Large intestine (tissue), 3 donors: ENCODE measurements at regions not wholly inside any gene's neighbourhood (a gene's known extent, or its start where the extent isn't known, plus 50 kb on each side); places are given as distances from the start of the nearest gene placed in this dataset.
A peak's percentile ranks its signal among the peaks of the same experiment; 100 is the strongest.
"Not testable (repeated sequence)": the region's sequence is repeated elsewhere in the genome, so short reads cannot be mapped to it uniquely, and the experiment has no call there.

Experiments
- DNase-seq, 2 donors: peaks; one replicate each; pipeline versions ENCODE4 v3.0.0 to v3.0.0-alpha.2; 2013
- H3K27ac ChIP-seq: one replicate; pipeline ENCODE4 v1.5.1; 2013; ENCODE audit warnings: low read length
- H3K27me3 ChIP-seq: 2 replicates; pipeline ENCODE4 v1.6.1; 2013; ENCODE audit warnings: low read length; ENCODE audit not compliant: control insufficient read depth, insufficient read depth
- H3K36me3 ChIP-seq: 2 replicates; pipeline ENCODE4 v1.6.1; 2013; ENCODE audit warnings: low read length; ENCODE audit not compliant: control insufficient read depth, insufficient read depth
- H3K4me1 ChIP-seq: one replicate; pipeline ENCODE4 v1.6.1; 2013; ENCODE audit warnings: low read length; ENCODE audit not compliant: control insufficient read depth, insufficient read depth
- H3K4me3 ChIP-seq: one replicate; pipeline ENCODE4 v1.5.1; 2013; ENCODE audit warnings: low read length
- H3K9me3 ChIP-seq: one replicate; pipeline ENCODE4 v1.6.1; 2013; ENCODE audit warnings: mild to moderate bottlenecking, low read depth, low read length, moderate library complexity; ENCODE audit not compliant: control insufficient read depth
- WGBS: methylation state at CpG from one replicate; pipeline ENCODE4 v1.1.5; 2013; ENCODE audit warnings: low lambda C conversion rate; ENCODE audit not compliant: insufficient coverage; 5-methylcytosine and 5-hydroxymethylcytosine counted together

GRCh38 chr22:26957897-26958296 is 300.5 kb downstream of the MIAT start:
- DNase-seq: no peak
- no peaks in the 10 kb centered on the region for H3K9me3 ChIP-seq
- no CpG with 5 or more reads among the region's 6 CpGs for WGBS
- no peaks in the 10 kb centered on the region for H3K4me1 ChIP-seq
- no peaks in the 10 kb centered on the region for H3K36me3 ChIP-seq
- no peak overlapping the region for H3K4me3 ChIP-seq
- peaks cover 37% of the 10 kb centered on the region for H3K27me3 ChIP-seq
- H3K27ac ChIP-seq: no peak overlapping the region

- no CpG with 5 or more reads among the region's 1 CpG for WGBS
- Histone ChIP-seq H3K27me3 (peaks cover 33% of the 10 kb centered on the region), H3K4me1 (no peaks in the 10 kb centered on the region), H3K4me3 (no peak overlapping the region), H3K9me3 (no peaks in the 10 kb centered on the region), H3K36me3 (no peaks in the 10 kb centered on the region), H3K27ac (no peak overlapping the region)
- peak in 1 of 2 donors; percentile 42 for DNase-seq
Observed at GRCh38 chr22:26958378-26958777, 301.0 kb downstream of the MIAT start.

- DNase-seq: no peak
- no peaks in the 10 kb centered on the region for H3K4me1 ChIP-seq
- H3K36me3 ChIP-seq: no peaks in the 10 kb centered on the region
- H3K4me3 ChIP-seq: no peak overlapping the region
- peaks cover 3% of the 10 kb centered on the region for H3K27me3 ChIP-seq
- no peaks in the 10 kb centered on the region for H3K9me3 ChIP-seq
- no peak overlapping the region for H3K27ac ChIP-seq
- WGBS: no CpG with 5 or more reads among the region's 1 CpG
Observed at GRCh38 chr22:26964642-26965041, 307.3 kb downstream of the MIAT start.

GRCh38 chr22:26967282-26967681 is 309.9 kb downstream of the MIAT start:
- Histone ChIP-seq H3K36me3 (no peaks in the 10 kb centered on the region), H3K9me3 (no peaks in the 10 kb centered on the region), H3K27ac (no peak overlapping the region), H3K4me1 (no peaks in the 10 kb centered on the region), H3K27me3 (peaks cover under 1% of the 10 kb centered on the region), H3K4me3 (no peak overlapping the region)
- no CpG with 5 or more reads among the region's 2 CpGs for WGBS
- DNase-seq: no peak

GRCh38 chr22:26968859-26969523 is 311.6 kb downstream of the MIAT start:
- DNase-seq: no peak
- Histone ChIP-seq H3K36me3 (no peaks in the 10 kb centered on the region), H3K27me3 (peaks cover 5% of the 10 kb centered on the region), H3K9me3 (no peaks in the 10 kb centered on the region), H3K27ac (no peak overlapping the region), H3K4me1 (no peaks in the 10 kb centered on the region), H3K4me3 (no peak overlapping the region)
- WGBS: 87% methylated on average over 3 of the region's 6 CpGs

- Histone ChIP-seq H3K4me3 (no peak overlapping the region), H3K27ac (no peak overlapping the region), H3K36me3 (no peaks in the 10 kb centered on the region), H3K27me3 (peaks cover 12% of the 10 kb centered on the region), H3K4me1 (no peaks in the 10 kb centered on the region), H3K9me3 (no peaks in the 10 kb centered on the region)
- no peak for DNase-seq
- no CpG with 5 or more reads among the region's 5 CpGs for WGBS
Observed at GRCh38 chr22:26970809-26971394, 313.5 kb downstream of the MIAT start.

GRCh38 chr22:26972286-26972685 is 314.9 kb downstream of the MIAT start:
- H3K36me3 ChIP-seq: no peaks in the 10 kb centered on the region
- no peaks in the 10 kb centered on the region for H3K4me1 ChIP-seq
- H3K27ac ChIP-seq: no peak overlapping the region
- no peak overlapping the region for H3K4me3 ChIP-seq
- no peak for DNase-seq
- peaks cover 12% of the 10 kb centered on the region for H3K27me3 ChIP-seq
- no CpG with 5 or more reads among the region's 6 CpGs for WGBS
- no peaks in the 10 kb centered on the region for H3K9me3 ChIP-seq

- WGBS: no CpG with 5 or more reads among the region's 5 CpGs
- DNase-seq: not testable (repeated sequence)
Observed at GRCh38 chr22:26972915-26973314, 315.5 kb downstream of the MIAT start.

GRCh38 chr22:26974034-26974433 is 316.6 kb downstream of the MIAT start:
- Histone ChIP-seq H3K36me3 (no peaks in the 10 kb centered on the region), H3K27ac (no peak overlapping the region), H3K27me3 (peaks cover 15% of the 10 kb centered on the region), H3K9me3 (no peaks in the 10 kb centered on the region), H3K4me1 (no peaks in the 10 kb centered on the region), H3K4me3 (no peak overlapping the region)
- DNase-seq: no peak
- WGBS: no CpG with 5 or more reads among the region's 3 CpGs

More at GRCh38 chr22:26972915-26973314, 315.5 kb downstream of the MIAT start:
- not testable (repeated sequence) for H3K4me3 ChIP-seq, H3K27ac ChIP-seq, H3K36me3 ChIP-seq, H3K4me1 ChIP-seq, H3K9me3 ChIP-seq
- peaks cover 12% of the 10 kb centered on the region for H3K27me3 ChIP-seq

GRCh38 chr22:26974914-26975803 is 317.8 kb downstream of the MIAT start:
- no peaks in the 10 kb centered on the region for H3K4me1 ChIP-seq
- no peak overlapping the region for H3K4me3 ChIP-seq
- peaks cover 15% of the 10 kb centered on the region for H3K27me3 ChIP-seq
- WGBS: no CpG with 5 or more reads among the region's 4 CpGs
- DNase-seq: no peak
- H3K36me3 ChIP-seq: no peaks in the 10 kb centered on the region
- H3K27ac ChIP-seq: no peak overlapping the region
- H3K9me3 ChIP-seq: no peaks in the 10 kb centered on the region
